ENCODE measurements at regions not wholly inside any gene's neighbourhood (a gene's known extent, or its start where the extent isn't known, plus 50 kb on each side); places are given as distances from the start of the nearest gene placed in this dataset.

- Histone ChIP-seq H3K4me1 (ENCODE audit: control insufficient read depth, extremely low read depth, insufficient read depth, low read length) (no peaks in the 10 kb centered on the region), H2AFZ (ENCODE audit: control insufficient read depth, low read length) (no peak overlapping the region), H3K27me3 (ENCODE audit: control insufficient read depth, extremely low read depth, insufficient read depth, low read length) (no peaks in the 10 kb centered on the region), H3K4me3 (ENCODE audit: control insufficient read depth in 2 of 3, extremely low read depth in 1 of 3, insufficient read depth in 2 of 3, low read depth in 1 of 3, low read length in 3 of 3) (no peak overlapping the region), H3K9me3 (ENCODE audit: control insufficient read depth, low read depth, low read length) (no peaks in the 10 kb centered on the region), H4K20me1 (ENCODE audit: control insufficient read depth, extremely low read depth, insufficient read depth, low read length) (no peaks in the 10 kb centered on the region), H3K4me2 (ENCODE audit: control insufficient read depth, extremely low read depth, insufficient read depth, low read depth, low read length) (no peak overlapping the region), H3K9me1 (ENCODE audit: control insufficient read depth, extremely low read depth, insufficient read depth, low read length) (no peaks in the 10 kb centered on the region), H3K9ac (ENCODE audit: control insufficient read depth, extremely low read depth, insufficient read depth, low read length) (no peak overlapping the region), H3K27ac (ENCODE audit: control insufficient read depth, insufficient read depth, low read length) (no peak overlapping the region), H3K36me3 (ENCODE audit: control insufficient read depth in 2 of 2, extremely low read depth in 1 of 2, insufficient read depth in 2 of 2, low read length in 2 of 2) (no peaks in the 10 kb centered on the region), H3K79me2 (ENCODE audit: control insufficient read depth, insufficient read depth, low read length) (no peaks in the 10 kb centered on the region)
- TF ChIP-seq EZH2 (IDR thresholded peaks at IDR 0.05; ENCODE audit: low read length) (no peak), CTCF (optimal IDR thresholded peaks at IDR 0.05 in 1 of 3, IDR thresholded peaks at IDR 0.05 in 1 of 3, conservative IDR thresholded peaks at IDR 0.05 in 1 of 3; ENCODE audit: extremely low read depth in 1 of 3, insufficient read depth in 2 of 3, low read length in 3 of 3) (no peak)
- DNase-seq (ENCODE audit: low read depth, low spot score) = no peak
- FAIRE-seq = no peak
- dilution Hi-C loops (cut with MboI; ENCODE audit: extremely low pct_ligation_motif_present, low sequenced_read_pairs) = no loop called here
Observed at GRCh38 chr10:62650411-62650810, 154.1 kb upstream of the ADO start.

- FAIRE-seq = no peak
- no peak overlapping the region for H3K27ac ChIP-seq (ENCODE audit: control insufficient read depth, insufficient read depth, low read length)
Observed at GRCh38 chr10:62651341-62651740, 153.2 kb upstream of the ADO start.

More at GRCh38 chr10:62651341-62651740, 153.2 kb upstream of the ADO start:
- dilution Hi-C loops (cut with MboI; ENCODE audit: extremely low pct_ligation_motif_present, low sequenced_read_pairs) = no loop called here
- H4K20me1 ChIP-seq (ENCODE audit: control insufficient read depth, extremely low read depth, insufficient read depth, low read length) = no peaks in the 10 kb centered on the region
- H3K27me3 ChIP-seq (ENCODE audit: control insufficient read depth, extremely low read depth, insufficient read depth, low read length) = no peaks in the 10 kb centered on the region
- H3K9ac ChIP-seq (ENCODE audit: control insufficient read depth, extremely low read depth, insufficient read depth, low read length) = no peak overlapping the region
- no peaks in the 10 kb centered on the region for H3K36me3 ChIP-seq (ENCODE audit: control insufficient read depth in 2 of 2, extremely low read depth in 1 of 2, insufficient read depth in 2 of 2, low read length in 2 of 2)
- DNase-seq (ENCODE audit: low read depth, low spot score) = no peak
- no peaks in the 10 kb centered on the region for H3K9me3 ChIP-seq (ENCODE audit: control insufficient read depth, low read depth, low read length)
- H3K4me3 ChIP-seq (ENCODE audit: control insufficient read depth in 2 of 3, extremely low read depth in 1 of 3, insufficient read depth in 2 of 3, low read depth in 1 of 3, low read length in 3 of 3) = no peak overlapping the region
- H2AFZ ChIP-seq (ENCODE audit: control insufficient read depth, low read length) = no peak overlapping the region
- H3K79me2 ChIP-seq (ENCODE audit: control insufficient read depth, insufficient read depth, low read length) = no peaks in the 10 kb centered on the region
- no peak overlapping the region for H3K4me2 ChIP-seq (ENCODE audit: control insufficient read depth, extremely low read depth, insufficient read depth, low read depth, low read length)
- no peaks in the 10 kb centered on the region for H3K9me1 ChIP-seq (ENCODE audit: control insufficient read depth, extremely low read depth, insufficient read depth, low read length)
- no peaks in the 10 kb centered on the region for H3K4me1 ChIP-seq (ENCODE audit: control insufficient read depth, extremely low read depth, insufficient read depth, low read length)
- TF ChIP-seq CTCF (optimal IDR thresholded peaks at IDR 0.05 in 1 of 3, IDR thresholded peaks at IDR 0.05 in 1 of 3, conservative IDR thresholded peaks at IDR 0.05 in 1 of 3; ENCODE audit: extremely low read depth in 1 of 3, insufficient read depth in 2 of 3, low read length in 3 of 3) (no peak), EZH2 (IDR thresholded peaks at IDR 0.05; ENCODE audit: low read length) (no peak)
